ENCODE measurements at regions not wholly inside any gene's neighbourhood (a gene's known extent, or its start where the extent isn't known, plus 50 kb on each side); places are given as distances from the start of the nearest gene placed in this dataset.

- H3K4me1 Mint-ChIP-seq (ENCODE audit: low read depth), result peaks cover 2% of the 10 kb centered on the region
- peaks cover 5% of the 10 kb centered on the region for H3K27me3 Mint-ChIP-seq
- H3K9me3 Mint-ChIP-seq (ENCODE audit: low read depth), result no peaks in the 10 kb centered on the region
- H3K27ac Mint-ChIP-seq, result no peak overlapping the region
- no peak for TF ChIP-seq CTCF (IDR thresholded peaks at IDR 0.05; ENCODE audit: unreplicated experiment)
- no peak for DNase-seq (ENCODE audit: low spot score, unreplicated experiment)
- no peaks in the 10 kb centered on the region for H3K36me3 Mint-ChIP-seq (ENCODE audit: insufficient read depth)
- no peak overlapping the region for H3K4me3 Mint-ChIP-seq (ENCODE audit: low read depth)
These were observed 64.4 kb upstream of the ACAN start for GRCh38 chr15:88738796-88739195.

GRCh38 chr15:88739541-88739940, 63.7 kb upstream of the ACAN start:
- Mint-ChIP-seq H3K9me3 (ENCODE audit: low read depth) (no peaks in the 10 kb centered on the region), H3K4me3 (ENCODE audit: low read depth) (no peak overlapping the region), H3K36me3 (ENCODE audit: insufficient read depth) (no peaks in the 10 kb centered on the region), H3K4me1 (ENCODE audit: low read depth) (peaks cover 2% of the 10 kb centered on the region), H3K27me3 (peaks cover 5% of the 10 kb centered on the region), H3K27ac (no peak overlapping the region)
- no peak for DNase-seq (ENCODE audit: low spot score, unreplicated experiment)
- TF ChIP-seq CTCF (IDR thresholded peaks at IDR 0.05; ENCODE audit: unreplicated experiment), result no peak

- Mint-ChIP-seq H3K9me3 (ENCODE audit: low read depth) (no peaks in the 10 kb centered on the region), H3K4me3 (ENCODE audit: low read depth) (no peak overlapping the region), H3K27ac (no peak overlapping the region), H3K27me3 (peaks cover 8% of the 10 kb centered on the region), H3K4me1 (ENCODE audit: low read depth) (peaks cover 5% of the 10 kb centered on the region), H3K36me3 (ENCODE audit: insufficient read depth) (no peaks in the 10 kb centered on the region)
- no peak for TF ChIP-seq CTCF (IDR thresholded peaks at IDR 0.05; ENCODE audit: unreplicated experiment)
- no peak for DNase-seq (ENCODE audit: low spot score, unreplicated experiment)
These were observed 62.9 kb upstream of the ACAN start for GRCh38 chr15:88740356-88740755.

- peaks cover 3% of the 10 kb centered on the region for H3K4me1 Mint-ChIP-seq (ENCODE audit: low read depth)
- H3K27ac Mint-ChIP-seq, result no peak overlapping the region
- H3K27me3 Mint-ChIP-seq, result peaks cover 8% of the 10 kb centered on the region
- H3K4me3 Mint-ChIP-seq (ENCODE audit: low read depth), result no peak overlapping the region
- no peaks in the 10 kb centered on the region for H3K9me3 Mint-ChIP-seq (ENCODE audit: low read depth)
- H3K36me3 Mint-ChIP-seq (ENCODE audit: insufficient read depth), result no peaks in the 10 kb centered on the region
- no peak for DNase-seq (ENCODE audit: low spot score, unreplicated experiment)
- no peak for TF ChIP-seq CTCF (IDR thresholded peaks at IDR 0.05; ENCODE audit: unreplicated experiment)
These were observed 62.2 kb upstream of the ACAN start for GRCh38 chr15:88741046-88741445.

GRCh38 chr15:88741671-88742070, 61.6 kb upstream of the ACAN start:
- Mint-ChIP-seq H3K4me1 (ENCODE audit: low read depth) (peaks cover 5% of the 10 kb centered on the region), H3K27me3 (peaks cover 8% of the 10 kb centered on the region), H3K4me3 (ENCODE audit: low read depth) (no peak overlapping the region), H3K9me3 (ENCODE audit: low read depth) (no peaks in the 10 kb centered on the region), H3K27ac (no peak overlapping the region), H3K36me3 (ENCODE audit: insufficient read depth) (no peaks in the 10 kb centered on the region)
- no peak for TF ChIP-seq CTCF (IDR thresholded peaks at IDR 0.05; ENCODE audit: unreplicated experiment)
- DNase-seq (ENCODE audit: low spot score, unreplicated experiment), result no peak

All from progenitor cell of endocrine pancreas (in vitro differentiated cells).